ENCODE measurements at regions not wholly inside any gene's neighbourhood (a gene's known extent, or its start where the extent isn't known, plus 50 kb on each side); places are given as distances from the start of the nearest gene placed in this dataset.

DNA sequence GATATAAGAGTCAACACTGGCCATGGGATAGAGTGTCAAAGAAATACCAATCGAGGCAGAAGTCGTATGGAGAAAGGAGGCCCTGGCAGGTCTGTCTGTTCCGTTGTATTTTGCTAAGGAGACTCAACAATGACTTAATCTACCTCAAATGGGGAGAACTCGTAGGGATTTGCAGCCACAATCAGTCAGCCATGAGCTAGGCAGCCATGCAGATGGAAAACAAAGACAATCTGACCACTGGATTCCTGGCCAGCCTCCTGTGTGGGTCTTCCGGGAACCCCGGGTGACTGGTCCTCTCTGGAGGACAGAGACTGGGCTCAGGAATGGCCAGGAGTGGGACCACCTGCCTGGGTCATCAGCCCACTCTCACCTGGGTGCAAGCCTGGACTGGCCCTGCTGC, 167.8 kb downstream of the ETS2 start:
- DNase-seq (ENCODE audit: low read depth in 1 of 2, low spot score in 1 of 2): no peak
- no peak for TF ChIP-seq POLR2AphosphoS5 (IDR thresholded peaks at IDR 0.05; ENCODE audit: low read depth)
- no peak for TF ChIP-seq GABPA (IDR thresholded peaks at IDR 0.05; ENCODE audit: low read depth)
- TF ChIP-seq, protein P1, sequence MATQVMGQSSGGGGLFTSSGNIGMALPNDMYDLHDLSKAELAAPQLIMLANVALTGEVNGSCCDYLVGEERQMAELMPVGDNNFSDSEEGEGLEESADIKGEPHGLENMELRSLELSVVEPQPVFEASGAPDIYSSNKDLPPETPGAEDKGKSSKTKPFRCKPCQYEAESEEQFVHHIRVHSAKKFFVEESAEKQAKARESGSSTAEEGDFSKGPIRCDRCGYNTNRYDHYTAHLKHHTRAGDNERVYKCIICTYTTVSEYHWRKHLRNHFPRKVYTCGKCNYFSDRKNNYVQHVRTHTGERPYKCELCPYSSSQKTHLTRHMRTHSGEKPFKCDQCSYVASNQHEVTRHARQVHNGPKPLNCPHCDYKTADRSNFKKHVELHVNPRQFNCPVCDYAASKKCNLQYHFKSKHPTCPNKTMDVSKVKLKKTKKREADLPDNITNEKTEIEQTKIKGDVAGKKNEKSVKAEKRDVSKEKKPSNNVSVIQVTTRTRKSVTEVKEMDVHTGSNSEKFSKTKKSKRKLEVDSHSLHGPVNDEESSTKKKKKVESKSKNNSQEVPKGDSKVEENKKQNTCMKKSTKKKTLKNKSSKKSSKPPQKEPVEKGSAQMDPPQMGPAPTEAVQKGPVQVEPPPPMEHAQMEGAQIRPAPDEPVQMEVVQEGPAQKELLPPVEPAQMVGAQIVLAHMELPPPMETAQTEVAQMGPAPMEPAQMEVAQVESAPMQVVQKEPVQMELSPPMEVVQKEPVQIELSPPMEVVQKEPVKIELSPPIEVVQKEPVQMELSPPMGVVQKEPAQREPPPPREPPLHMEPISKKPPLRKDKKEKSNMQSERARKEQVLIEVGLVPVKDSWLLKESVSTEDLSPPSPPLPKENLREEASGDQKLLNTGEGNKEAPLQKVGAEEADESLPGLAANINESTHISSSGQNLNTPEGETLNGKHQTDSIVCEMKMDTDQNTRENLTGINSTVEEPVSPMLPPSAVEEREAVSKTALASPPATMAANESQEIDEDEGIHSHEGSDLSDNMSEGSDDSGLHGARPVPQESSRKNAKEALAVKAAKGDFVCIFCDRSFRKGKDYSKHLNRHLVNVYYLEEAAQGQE (IDR thresholded peaks at IDR 0.05; ENCODE audit: insufficient replicate concordance, low read depth): no peak
- TF ChIP-seq SPI1 (IDR thresholded peaks at IDR 0.05; ENCODE audit: borderline replicate concordance, low read depth): no peak
- no peak for TF ChIP-seq CTCF (IDR thresholded peaks at IDR 0.05; ENCODE audit: insufficient read depth, low read length)
- Histone ChIP-seq H3K4me3 (replicated peaks; ENCODE audit: insufficient read depth, low read length) (no peak overlapping the region), H3K27ac (replicated peaks) (no peak overlapping the region), H3K27me3 (ENCODE audit: insufficient read depth, poor library complexity, severe bottlenecking) (no peaks in the 10 kb centered on the region)

DNA sequence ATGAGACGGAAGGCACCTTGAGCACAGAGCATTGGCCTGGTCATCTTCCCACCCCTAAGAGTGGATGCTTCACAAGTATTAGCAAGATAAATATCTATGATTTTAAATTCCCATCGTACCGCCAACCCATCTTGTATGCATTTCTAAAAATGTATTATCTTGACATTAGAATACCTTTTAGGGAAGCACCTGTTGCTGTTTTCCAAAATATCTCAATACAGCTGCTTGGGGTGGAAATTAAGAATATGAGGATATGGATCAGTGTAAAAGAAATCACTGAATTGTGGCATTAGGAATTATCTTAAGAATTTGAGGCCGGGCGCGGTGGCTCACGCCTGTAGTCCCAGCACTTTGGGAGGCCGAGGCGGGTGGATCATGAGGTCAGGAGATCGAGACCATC, 166.3 kb downstream of the ETS2 start:
- H3K27ac ChIP-seq (replicated peaks): no peak overlapping the region
- no peak overlapping the region for H3K4me3 ChIP-seq (replicated peaks; ENCODE audit: insufficient read depth, low read length)
- TF ChIP-seq SPI1 (IDR thresholded peaks at IDR 0.05; ENCODE audit: borderline replicate concordance, low read depth) (no peak), CTCF (IDR thresholded peaks at IDR 0.05; ENCODE audit: insufficient read depth, low read length) (no peak), POLR2AphosphoS5 (IDR thresholded peaks at IDR 0.05; ENCODE audit: low read depth) (no peak), GABPA (IDR thresholded peaks at IDR 0.05; ENCODE audit: low read depth) (no peak)
- TF ChIP-seq, protein P1 (IDR thresholded peaks at IDR 0.05; ENCODE audit: insufficient replicate concordance, low read depth): no peak
- no peaks in the 10 kb centered on the region for H3K27me3 ChIP-seq (ENCODE audit: insufficient read depth, poor library complexity, severe bottlenecking)
- DNase-seq (ENCODE audit: low read depth in 1 of 2, low spot score in 1 of 2): no peak

- Histone ChIP-seq H3K4me3 (replicated peaks; ENCODE audit: insufficient read depth, low read length) (no peak overlapping the region), H3K27ac (replicated peaks) (no peak overlapping the region), H3K27me3 (ENCODE audit: insufficient read depth, poor library complexity, severe bottlenecking) (no peaks in the 10 kb centered on the region)
- no peak for DNase-seq (ENCODE audit: low read depth in 1 of 2, low spot score in 1 of 2)
- TF ChIP-seq GABPA (IDR thresholded peaks at IDR 0.05; ENCODE audit: low read depth) (no peak), SPI1 (IDR thresholded peaks at IDR 0.05; ENCODE audit: borderline replicate concordance, low read depth) (no peak), CTCF (IDR thresholded peaks at IDR 0.05; ENCODE audit: insufficient read depth, low read length) (no peak), POLR2AphosphoS5 (IDR thresholded peaks at IDR 0.05; ENCODE audit: low read depth) (no peak)
- TF ChIP-seq, protein P1 (IDR thresholded peaks at IDR 0.05; ENCODE audit: insufficient replicate concordance, low read depth): no peak
Measured at GRCh38 chr21:38970765-38971164, 165.0 kb downstream of the ETS2 start.

Measured in HL-60 (cell line).